Suprapubic skin (tissue), 4 donors: ENCODE measurements at regions not wholly inside any gene's neighbourhood (a gene's known extent, or its start where the extent isn't known, plus 50 kb on each side); places are given as distances from the start of the nearest gene placed in this dataset.

ENCODE experiments used
- DNase-seq, 2 donors: peaks; one replicate each; pipeline ENCODE4 v3.0.0-alpha.2; 2019; ENCODE audit warnings: low spot score in 2 of 2
- H3K27ac ChIP-seq: fragments of 200-600 bp; sonication (generic); one replicate; pipeline ENCODE4 v1.5.1; 2019
- H3K27me3 ChIP-seq: fragments of 200-600 bp; sonication (generic); one replicate; pipeline ENCODE4 v1.5.1; 2019
- H3K36me3 ChIP-seq: fragments of 200-600 bp; sonication (generic); one replicate; pipeline ENCODE4 v1.5.1; 2019
- H3K4me1 ChIP-seq: fragments of 200-600 bp; sonication (generic); one replicate; pipeline ENCODE4 v1.5.1; 2019
- H3K4me3 ChIP-seq: fragments of 200-600 bp; sonication (generic); one replicate; pipeline ENCODE4 v1.5.1; 2019; ENCODE audit warnings: mild to moderate bottlenecking
- H3K9me3 ChIP-seq: fragments of 200-600 bp; sonication (generic); one replicate; pipeline ENCODE4 v1.5.1; 2019
- EP300 ChIP-seq: sonication (generic); formaldehyde crosslinking; IDR thresholded peaks from one replicate; pipeline ENCODE4 v1.6.1; 2017; ENCODE audit warnings: antibody characterized with exemption
- POLR2A ChIP-seq, 2 donors: fragments of 450-650 bp; IDR thresholded peaks; one replicate each; pipeline ENCODE4 v1.6.1; 2017; ENCODE audit warnings: antibody characterized with exemption in 2 of 2, mild to moderate bottlenecking in 2 of 2, moderate library complexity in 2 of 2
- POLR2AphosphoS5 ChIP-seq, 3 donors: sonication (generic); formaldehyde crosslinking; IDR thresholded peaks; one replicate each; pipeline ENCODE4 v1.6.1; 2017; ENCODE audit warnings: antibody characterized with exemption in 3 of 3
- WGBS: methylation state at CpG from one replicate; pipeline ENCODE4 v1.1.5; 2018; 5-methylcytosine and 5-hydroxymethylcytosine counted together
- TF ChIP-seq, protein P1 (sequence below), 2 donors: fragments of 200-600 bp in 1 of 2; fragments of 450-650 bp in 1 of 2; sonication (generic) in 1 of 2; IDR thresholded peaks; one replicate each; pipeline ENCODE4 v1.5.1; 2016 to 2019; ENCODE audit warnings: antibody characterized with exemption in 2 of 2, mild to moderate bottlenecking in 1 of 2, moderate library complexity in 1 of 2

DNA sequence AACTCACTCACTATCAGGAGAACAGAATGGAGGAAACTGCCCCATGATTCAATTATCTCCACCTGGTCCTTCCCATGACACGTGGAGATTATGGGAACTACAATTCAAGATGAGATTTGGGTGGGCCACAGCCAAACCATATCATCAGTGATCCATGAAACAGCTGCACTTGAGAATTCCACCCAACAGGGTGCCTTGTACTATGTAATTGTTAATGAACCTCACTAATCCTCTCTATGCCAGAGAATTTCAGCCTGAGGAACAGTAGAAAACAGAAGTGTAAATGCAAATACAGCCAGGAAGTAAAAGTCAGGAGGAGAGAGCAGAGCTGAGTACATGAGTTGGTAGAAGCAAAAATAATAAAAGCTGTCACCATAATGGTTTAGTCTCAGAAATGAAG is 261.4 kb downstream of the EPHA4 start:
- no peaks in the 10 kb centered on the region for H3K27me3 ChIP-seq
- H3K36me3 ChIP-seq: no peaks in the 10 kb centered on the region
- no peak overlapping the region for H3K27ac ChIP-seq
- WGBS: 93% methylated on average over 1 of the region's 1 CpG
- DNase-seq: no peak
- H3K4me1 ChIP-seq: no peaks in the 10 kb centered on the region
- TF ChIP-seq POLR2A (IDR thresholded peaks at IDR 0.05) (no peak), POLR2AphosphoS5 (IDR thresholded peaks at IDR 0.05) (no peak), EP300 (no peak)
- TF ChIP-seq, protein P1, sequence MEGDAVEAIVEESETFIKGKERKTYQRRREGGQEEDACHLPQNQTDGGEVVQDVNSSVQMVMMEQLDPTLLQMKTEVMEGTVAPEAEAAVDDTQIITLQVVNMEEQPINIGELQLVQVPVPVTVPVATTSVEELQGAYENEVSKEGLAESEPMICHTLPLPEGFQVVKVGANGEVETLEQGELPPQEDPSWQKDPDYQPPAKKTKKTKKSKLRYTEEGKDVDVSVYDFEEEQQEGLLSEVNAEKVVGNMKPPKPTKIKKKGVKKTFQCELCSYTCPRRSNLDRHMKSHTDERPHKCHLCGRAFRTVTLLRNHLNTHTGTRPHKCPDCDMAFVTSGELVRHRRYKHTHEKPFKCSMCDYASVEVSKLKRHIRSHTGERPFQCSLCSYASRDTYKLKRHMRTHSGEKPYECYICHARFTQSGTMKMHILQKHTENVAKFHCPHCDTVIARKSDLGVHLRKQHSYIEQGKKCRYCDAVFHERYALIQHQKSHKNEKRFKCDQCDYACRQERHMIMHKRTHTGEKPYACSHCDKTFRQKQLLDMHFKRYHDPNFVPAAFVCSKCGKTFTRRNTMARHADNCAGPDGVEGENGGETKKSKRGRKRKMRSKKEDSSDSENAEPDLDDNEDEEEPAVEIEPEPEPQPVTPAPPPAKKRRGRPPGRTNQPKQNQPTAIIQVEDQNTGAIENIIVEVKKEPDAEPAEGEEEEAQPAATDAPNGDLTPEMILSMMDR (IDR thresholded peaks at IDR 0.05): no peak
- no peaks in the 10 kb centered on the region for H3K9me3 ChIP-seq
- no peak overlapping the region for H3K4me3 ChIP-seq

DNA sequence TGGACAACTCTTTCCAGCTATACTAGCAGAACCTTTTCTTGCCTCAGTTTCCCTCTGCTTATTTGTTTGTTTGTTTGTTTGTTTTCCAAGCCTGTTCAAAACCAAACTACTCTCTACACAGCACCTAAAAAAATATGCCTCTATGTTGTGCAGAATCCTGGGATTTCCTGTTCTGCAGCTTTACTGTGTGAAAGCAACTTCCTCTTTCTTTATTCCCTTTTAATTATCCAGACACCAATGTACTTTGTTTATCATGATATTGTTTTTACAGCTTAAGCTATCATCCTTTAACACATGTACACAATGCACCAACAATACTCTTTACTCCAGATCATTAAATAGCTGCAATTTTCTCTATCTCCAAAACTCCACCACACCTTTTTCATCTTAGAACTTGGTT is 259.5 kb downstream of the EPHA4 start:
- Histone ChIP-seq H3K36me3 (no peaks in the 10 kb centered on the region), H3K27me3 (no peaks in the 10 kb centered on the region), H3K4me3 (no peak overlapping the region), H3K4me1 (no peaks in the 10 kb centered on the region), H3K27ac (no peak overlapping the region), H3K9me3 (no peaks in the 10 kb centered on the region)
- DNase-seq: no peak
- TF ChIP-seq, protein P1 (IDR thresholded peaks at IDR 0.05): no peak
- TF ChIP-seq EP300 (no peak), POLR2AphosphoS5 (IDR thresholded peaks at IDR 0.05) (no peak), POLR2A (IDR thresholded peaks at IDR 0.05) (no peak)

DNA sequence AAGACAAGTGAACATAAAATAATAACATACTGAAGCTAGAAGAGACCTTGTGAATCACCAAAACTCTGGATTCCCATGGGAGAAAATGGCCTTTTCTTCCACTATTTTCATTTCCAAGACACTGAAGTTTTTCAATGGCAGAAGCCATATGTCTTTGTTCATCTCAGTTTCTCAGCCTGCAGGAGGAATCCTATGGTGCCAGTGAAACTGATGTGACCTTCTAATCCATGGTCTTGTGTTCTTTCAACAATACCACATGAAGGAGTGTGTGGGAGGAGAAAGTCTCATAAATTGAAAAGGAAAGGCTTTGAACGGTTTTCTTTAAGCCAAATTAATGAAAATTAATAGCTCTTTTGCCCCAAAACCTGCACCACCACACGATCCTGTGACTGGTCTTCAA is 257.3 kb downstream of the EPHA4 start:
- DNase-seq: no peak
- TF ChIP-seq EP300: no peak
- no peak for TF ChIP-seq POLR2A (IDR thresholded peaks at IDR 0.05)
- no peak for TF ChIP-seq POLR2AphosphoS5 (IDR thresholded peaks at IDR 0.05)
- TF ChIP-seq, protein P1 (IDR thresholded peaks at IDR 0.05): no peak
- Histone ChIP-seq H3K36me3 (no peaks in the 10 kb centered on the region), H3K27ac (no peak overlapping the region), H3K9me3 (no peaks in the 10 kb centered on the region), H3K4me1 (no peaks in the 10 kb centered on the region), H3K4me3 (no peak overlapping the region), H3K27me3 (no peaks in the 10 kb centered on the region)
- WGBS: 43% methylated on average over 2 of the region's 2 CpGs

DNA sequence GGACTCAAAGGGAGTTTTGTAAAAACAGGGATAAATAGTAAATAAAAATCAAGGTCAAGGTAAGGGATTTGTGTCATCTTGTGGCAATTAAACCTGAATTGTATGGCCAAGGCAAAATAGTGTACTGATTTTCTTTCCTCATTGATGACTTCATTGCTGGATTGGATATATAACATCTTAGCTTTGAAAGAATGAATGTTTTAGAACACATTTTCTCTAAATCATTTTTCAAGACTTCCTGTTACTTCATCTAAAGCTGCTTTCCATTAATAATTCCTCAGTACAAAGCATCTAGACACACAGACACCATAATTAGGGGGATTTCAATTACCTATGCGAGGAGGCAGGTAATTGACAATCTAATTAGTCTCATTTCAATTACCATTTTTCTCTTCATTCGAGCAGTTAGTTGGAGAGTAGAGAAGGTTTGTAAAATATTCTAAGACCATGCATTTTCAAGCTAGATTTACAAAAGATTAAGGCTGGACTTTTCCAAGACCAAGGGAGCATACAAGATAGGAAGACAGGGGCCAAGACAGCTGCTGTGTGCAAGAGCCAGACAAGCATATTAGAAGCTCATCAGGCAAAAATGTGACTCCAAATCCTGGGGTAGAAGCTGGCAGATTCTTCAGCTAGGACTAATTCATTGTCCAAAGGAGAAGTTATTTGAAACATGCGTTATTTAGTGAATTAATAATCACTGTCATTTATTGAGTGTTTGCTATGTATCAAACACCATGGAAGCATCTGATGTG is 253.6 kb downstream of the EPHA4 start:
- Histone ChIP-seq H3K4me3 (no peak overlapping the region), H3K4me1 (no peaks in the 10 kb centered on the region), H3K9me3 (no peaks in the 10 kb centered on the region), H3K27ac (no peak overlapping the region), H3K27me3 (peaks cover 2% of the 10 kb centered on the region), H3K36me3 (no peaks in the 10 kb centered on the region)
- TF ChIP-seq EP300 (no peak), POLR2A (IDR thresholded peaks at IDR 0.05) (no peak), POLR2AphosphoS5 (IDR thresholded peaks at IDR 0.05) (no peak)
- TF ChIP-seq, protein P1 (IDR thresholded peaks at IDR 0.05): no peak
- 70% methylated on average over 3 of the region's 3 CpGs for WGBS
- no peak for DNase-seq

DNA sequence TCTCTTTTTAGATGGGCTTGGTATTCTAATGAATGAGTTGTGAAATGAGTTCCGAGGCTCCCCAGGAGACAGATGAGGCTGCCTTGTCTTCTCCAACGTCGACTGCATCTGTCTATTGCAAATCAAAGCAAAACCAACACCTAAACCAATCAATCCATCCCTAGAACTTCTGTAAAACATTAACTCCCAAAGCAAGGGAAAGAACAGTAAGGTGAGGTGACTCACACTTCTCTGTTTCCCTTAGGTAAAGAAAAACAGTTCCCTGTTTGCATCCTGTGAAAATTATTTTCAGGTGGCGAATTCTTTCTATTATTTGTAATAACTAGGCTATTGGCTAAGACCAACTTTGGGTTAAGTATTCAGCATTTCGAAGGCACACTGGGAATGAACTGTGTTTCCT is 249.4 kb downstream of the EPHA4 start:
- no peak for DNase-seq
- Histone ChIP-seq H3K4me3 (no peak overlapping the region), H3K36me3 (no peaks in the 10 kb centered on the region), H3K9me3 (no peaks in the 10 kb centered on the region), H3K4me1 (no peaks in the 10 kb centered on the region), H3K27ac (no peak overlapping the region), H3K27me3 (peaks cover 2% of the 10 kb centered on the region)
- 75% methylated on average over 5 of the region's 5 CpGs for WGBS
- TF ChIP-seq POLR2A (IDR thresholded peaks at IDR 0.05) (no peak), EP300 (no peak), POLR2AphosphoS5 (IDR thresholded peaks at IDR 0.05) (no peak)
- TF ChIP-seq, protein P1 (IDR thresholded peaks at IDR 0.05): no peak
